CD4-positive, CD25-positive, alpha-beta regulatory T cell (primary cell): ENCODE measurements at regions not wholly inside any gene's neighbourhood (a gene's known extent, or its start where the extent isn't known, plus 50 kb on each side); places are given as distances from the start of the nearest gene placed in this dataset.

Experiments
- ATAC-seq, 2 donors: fragments of 150-1000 bp; cut with Tn5 transposase; one replicate each; pipeline ENCODE4 v1.10.0; 2021; ENCODE audit warnings: low read depth in 2 of 2, moderate number of reproducible peaks in 2 of 2, moderate library complexity in 1 of 2
- DNase-seq, 3 donors: peaks; one replicate each; pipeline versions ENCODE4 v3.0.0 to v3.0.0-alpha.2; 2012 to 2022; ENCODE audit warnings: mixed read lengths in 1 of 3
- H3K27ac ChIP-seq: one replicate; pipeline ENCODE4 v1.7.0; 2013; ENCODE audit warnings: mild to moderate bottlenecking, low read length; ENCODE audit not compliant: insufficient read depth, poor library complexity, severe bottlenecking
- H3K27me3 ChIP-seq: one replicate; pipeline ENCODE4 v1.7.0; 2013; ENCODE audit warnings: low read length; ENCODE audit not compliant: control insufficient read depth, insufficient read depth
- H3K36me3 ChIP-seq: one replicate; pipeline ENCODE4 v1.7.0; 2013; ENCODE audit warnings: mild to moderate bottlenecking, low read length, moderate library complexity; ENCODE audit not compliant: control insufficient read depth, insufficient read depth
- H3K4me1 ChIP-seq: 2 replicates; pipeline ENCODE4 v1.7.0; 2013; ENCODE audit warnings: mild to moderate bottlenecking, low read length; ENCODE audit not compliant: insufficient read depth, control insufficient read depth, poor library complexity, severe bottlenecking
- H3K4me3 ChIP-seq: one replicate; pipeline ENCODE4 v1.7.0; 2013; ENCODE audit warnings: low read depth, mild to moderate bottlenecking, low read length, moderate library complexity
- H3K9me3 ChIP-seq, 2 experiments: 1 replicate in 1 of 2; 2 replicates in 1 of 2; pipeline ENCODE4 v1.7.0; 2013; ENCODE audit warnings: low read length in 2 of 2, mild to moderate bottlenecking in 1 of 2, moderate library complexity in 1 of 2; ENCODE audit not compliant: control insufficient read depth in 2 of 2
- H3K27ac Mint-ChIP-seq, 3 donors: one replicate each; pipeline ENCODE4 v1.8.0; 2020 to 2022; ENCODE audit warnings: mild to moderate bottlenecking in 3 of 3, mixed read lengths in 3 of 3, moderate library complexity in 2 of 3
- H3K27me3 Mint-ChIP-seq: one replicate; pipeline ENCODE4 v1.8.0; 2022; ENCODE audit warnings: mild to moderate bottlenecking, mixed read lengths
- H3K36me3 Mint-ChIP-seq: one replicate; pipeline ENCODE4 v1.8.0; 2020; ENCODE audit warnings: mixed read lengths
- H3K4me1 Mint-ChIP-seq, 4 donors: one replicate each; pipeline ENCODE4 v1.8.0; 2020 to 2022; ENCODE audit warnings: mixed read lengths in 4 of 4, mild to moderate bottlenecking in 1 of 4
- H3K4me3 Mint-ChIP-seq, 4 donors: one replicate each; pipeline ENCODE4 v1.8.0; 2020 to 2022; ENCODE audit warnings: mild to moderate bottlenecking in 4 of 4, mixed read lengths in 4 of 4, moderate library complexity in 3 of 4
- H3K9me3 Mint-ChIP-seq, 7 donors: one replicate each; pipeline ENCODE4 v1.8.0; 2020 to 2022; ENCODE audit warnings: mixed read lengths in 7 of 7, mild to moderate bottlenecking in 3 of 7, moderate library complexity in 2 of 7

GRCh38 chr12:92485351-92486348 lies 217.1 kb upstream of the PLEKHG7 start:
- H3K4me1 Mint-ChIP-seq = peaks cover 2 to 10% (median 9%) of the 10 kb centered on the region in 4 donors

GRCh38 chr12:92482599-92482998 lies 220.2 kb upstream of the PLEKHG7 start:
- H3K4me1 ChIP-seq = no peaks in the 10 kb centered on the region
- no peak overlapping the region for H3K27ac ChIP-seq
- no peak overlapping the region for H3K4me3 ChIP-seq
- no peaks in the 10 kb centered on the region for H3K9me3 ChIP-seq
- ATAC-seq (no peak), DNase-seq (no peak)
- H3K9me3 Mint-ChIP-seq = peaks cover 0 to 4% (median 0%) of the 10 kb centered on the region in 7 donors
- no peaks in the 10 kb centered on the region for H3K27me3 Mint-ChIP-seq
- H3K36me3 Mint-ChIP-seq = peaks cover 4% of the 10 kb centered on the region
- no peak overlapping the region for H3K4me3 Mint-ChIP-seq
- H3K36me3 ChIP-seq = no peaks in the 10 kb centered on the region
- H3K27me3 ChIP-seq = no peaks in the 10 kb centered on the region
- H3K27ac Mint-ChIP-seq = no peak overlapping the region
- peaks cover 2 to 10% (median 7%) of the 10 kb centered on the region in 4 donors for H3K4me1 Mint-ChIP-seq

More at GRCh38 chr12:92485351-92486348, 217.1 kb upstream of the PLEKHG7 start:
- Histone ChIP-seq H3K4me1 (no peaks in the 10 kb centered on the region), H3K27me3 (no peaks in the 10 kb centered on the region), H3K36me3 (no peaks in the 10 kb centered on the region), H3K4me3 (no peak overlapping the region), H3K9me3 (no peaks in the 10 kb centered on the region), H3K27ac (no peak overlapping the region)
- DNase-seq = no peak
- Mint-ChIP-seq H3K36me3 (no peaks in the 10 kb centered on the region), H3K27ac (peak overlapping the region in 2 of 3 donors; percentile 15 to 47), H3K27me3 (no peaks in the 10 kb centered on the region), H3K9me3 (peaks cover 0 to 3% (median 0%) of the 10 kb centered on the region in 7 donors), H3K4me3 (peak overlapping the region in 1 of 4 donors; percentile 38)
- ATAC-seq = no peak

GRCh38 chr12:92481066-92481465 lies 221.7 kb upstream of the PLEKHG7 start:
- Mint-ChIP-seq H3K9me3 (peaks cover 0 to 4% (median 0%) of the 10 kb centered on the region in 7 donors), H3K4me1 (peaks cover 2 to 10% (median 7%) of the 10 kb centered on the region in 4 donors), H3K36me3 (peaks cover 4% of the 10 kb centered on the region), H3K27ac (no peak overlapping the region), H3K27me3 (no peaks in the 10 kb centered on the region), H3K4me3 (no peak overlapping the region)
- DNase-seq = no peak
- H3K27me3 ChIP-seq = no peaks in the 10 kb centered on the region
- no peak overlapping the region for H3K27ac ChIP-seq
- no peaks in the 10 kb centered on the region for H3K4me1 ChIP-seq
- H3K36me3 ChIP-seq = no peaks in the 10 kb centered on the region
- ATAC-seq = no peak
- H3K9me3 ChIP-seq = no peaks in the 10 kb centered on the region
- H3K4me3 ChIP-seq = no peak overlapping the region

GRCh38 chr12:92478692-92479091 lies 224.1 kb upstream of the PLEKHG7 start:
- Mint-ChIP-seq H3K4me1 (peaks cover 0 to 5% (median 0%) of the 10 kb centered on the region in 4 donors), H3K9me3 (peaks cover 0 to 6% (median 1%) of the 10 kb centered on the region in 7 donors), H3K4me3 (no peak overlapping the region), H3K36me3 (peaks cover 4% of the 10 kb centered on the region), H3K27ac (no peak overlapping the region), H3K27me3 (no peaks in the 10 kb centered on the region)
- H3K9me3 ChIP-seq = no peaks in the 10 kb centered on the region
- no peak for ATAC-seq
- no peak overlapping the region for H3K27ac ChIP-seq
- no peak for DNase-seq
- no peaks in the 10 kb centered on the region for H3K4me1 ChIP-seq
- no peaks in the 10 kb centered on the region for H3K36me3 ChIP-seq
- H3K4me3 ChIP-seq = no peak overlapping the region
- no peaks in the 10 kb centered on the region for H3K27me3 ChIP-seq

GRCh38 chr12:92476844-92477243 lies 225.9 kb upstream of the PLEKHG7 start:
- no peak overlapping the region for H3K27ac ChIP-seq
- Mint-ChIP-seq H3K4me3 (no peak overlapping the region), H3K4me1 (peaks cover 0 to 5% (median 0%) of the 10 kb centered on the region in 4 donors), H3K27me3 (no peaks in the 10 kb centered on the region), H3K9me3 (peaks cover 0 to 6% (median 1%) of the 10 kb centered on the region in 7 donors), H3K27ac (peak overlapping the region in 1 of 3 donors; percentile 71), H3K36me3 (peaks cover 4% of the 10 kb centered on the region)
- H3K4me1 ChIP-seq = no peaks in the 10 kb centered on the region
- H3K4me3 ChIP-seq = no peak overlapping the region
- no peaks in the 10 kb centered on the region for H3K27me3 ChIP-seq
- no peaks in the 10 kb centered on the region for H3K9me3 ChIP-seq
- DNase-seq (no peak), ATAC-seq (no peak)
- H3K36me3 ChIP-seq = no peaks in the 10 kb centered on the region

- Histone ChIP-seq H3K4me1 (peaks cover 9% of the 10 kb centered on the region), H3K27me3 (no peaks in the 10 kb centered on the region), H3K27ac (no peak overlapping the region), H3K9me3 (no peaks in the 10 kb centered on the region), H3K36me3 (no peaks in the 10 kb centered on the region), H3K4me3 (no peak overlapping the region)
- Mint-ChIP-seq H3K4me1 (peaks cover 13 to 20% (median 17%) of the 10 kb centered on the region in 4 donors), H3K9me3 (peaks cover 0 to 6% (median 0%) of the 10 kb centered on the region in 7 donors), H3K36me3 (peaks cover 4% of the 10 kb centered on the region), H3K27me3 (no peaks in the 10 kb centered on the region), H3K4me3 (no peak overlapping the region), H3K27ac (no peak overlapping the region)
- ATAC-seq (no peak), DNase-seq (no peak)
These were observed 229.2 kb upstream of the PLEKHG7 start for GRCh38 chr12:92473564-92473963.

- Histone ChIP-seq H3K36me3 (no peaks in the 10 kb centered on the region), H3K27me3 (no peaks in the 10 kb centered on the region), H3K4me3 (no peak overlapping the region), H3K9me3 (no peaks in the 10 kb centered on the region), H3K27ac (no peak overlapping the region), H3K4me1 (peaks cover 9% of the 10 kb centered on the region)
- H3K4me1 Mint-ChIP-seq = peaks cover 13 to 20% (median 18%) of the 10 kb centered on the region in 4 donors
- H3K4me3 Mint-ChIP-seq = no peak overlapping the region
- no peaks in the 10 kb centered on the region for H3K36me3 Mint-ChIP-seq
- H3K27me3 Mint-ChIP-seq = no peaks in the 10 kb centered on the region
- DNase-seq = no peak
- no peak for ATAC-seq
- no peak overlapping the region for H3K27ac Mint-ChIP-seq
- H3K9me3 Mint-ChIP-seq = peaks cover 0 to 6% (median 0%) of the 10 kb centered on the region in 7 donors
These were observed 230.6 kb upstream of the PLEKHG7 start for GRCh38 chr12:92472201-92472600.
